ENCODE measurements at regions not wholly inside any gene's neighbourhood (a gene's known extent, or its start where the extent isn't known, plus 50 kb on each side); places are given as distances from the start of the nearest gene placed in this dataset.

- no peak for TF ChIP-seq CTCF (IDR thresholded peaks at IDR 0.05; ENCODE audit: low read depth, low read length, missing control alignments)
- no peak for DNase-seq (ENCODE audit: low read depth)
- in situ Hi-C loops (cut with HindIII; ENCODE audit: low sequenced_read_pairs): no loop called here
- no peak overlapping the region for H3K4me3 ChIP-seq (ENCODE audit: low read depth, low read length)
These were observed 312.8 kb upstream of the SALL3 start for GRCh38 chr18:78666666-78667335.

GRCh38 chr18:78670778-78671391, 308.7 kb upstream of the SALL3 start:
- no peak for TF ChIP-seq CTCF (IDR thresholded peaks at IDR 0.05; ENCODE audit: low read depth, low read length, missing control alignments)
- no peak for DNase-seq (ENCODE audit: low read depth)
- no peak overlapping the region for H3K4me3 ChIP-seq (ENCODE audit: low read depth, low read length)
- in situ Hi-C loops (cut with HindIII; ENCODE audit: low sequenced_read_pairs): no loop called here

GRCh38 chr18:78671551-78671950, 308.1 kb upstream of the SALL3 start:
- in situ Hi-C loops (cut with HindIII; ENCODE audit: low sequenced_read_pairs): no loop called here
- no peak for DNase-seq (ENCODE audit: low read depth)
- no peak overlapping the region for H3K4me3 ChIP-seq (ENCODE audit: low read depth, low read length)
- no peak for TF ChIP-seq CTCF (IDR thresholded peaks at IDR 0.05; ENCODE audit: low read depth, low read length, missing control alignments)

GRCh38 chr18:78672862-78673446, 306.7 kb upstream of the SALL3 start:
- DNase-seq (ENCODE audit: low read depth): no peak
- in situ Hi-C loops (cut with HindIII; ENCODE audit: low sequenced_read_pairs): no loop called here
- no peak for TF ChIP-seq CTCF (IDR thresholded peaks at IDR 0.05; ENCODE audit: low read depth, low read length, missing control alignments)
- no peak overlapping the region for H3K4me3 ChIP-seq (ENCODE audit: low read depth, low read length)

GRCh38 chr18:78673516-78674321, 305.9 kb upstream of the SALL3 start:
- H3K4me3 ChIP-seq (ENCODE audit: low read depth, low read length): no peak overlapping the region
- in situ Hi-C loops (cut with HindIII; ENCODE audit: low sequenced_read_pairs): no loop called here
- DNase-seq (ENCODE audit: low read depth): no peak
- TF ChIP-seq CTCF (IDR thresholded peaks at IDR 0.05; ENCODE audit: low read depth, low read length, missing control alignments): no peak

GRCh38 chr18:78675231-78675630, 304.4 kb upstream of the SALL3 start:
- no peak for DNase-seq (ENCODE audit: low read depth)
- in situ Hi-C loops (cut with HindIII; ENCODE audit: low sequenced_read_pairs): no loop called here
- no peak for TF ChIP-seq CTCF (IDR thresholded peaks at IDR 0.05; ENCODE audit: low read depth, low read length, missing control alignments)
- no peak overlapping the region for H3K4me3 ChIP-seq (ENCODE audit: low read depth, low read length)

Measured in astrocyte of the cerebellum (primary cell).